HCT116 (cell line): ENCODE measurements at regions not wholly inside any gene's neighbourhood (a gene's known extent, or its start where the extent isn't known, plus 50 kb on each side); places are given as distances from the start of the nearest gene placed in this dataset.

Experiments used
- ATAC-seq: fragments of 200-7000 bp; cut with Tn5 transposase; 2 replicates; pipeline ENCODE4 v1.9.1; 2020; ENCODE audit warnings: mild to moderate bottlenecking, moderate library complexity
- BruUV-seq: library from RNA; stranded (reverse); fragments of 400-500 nt; replicated peaks from 2 replicates; lab custom pipeline; 2021; lab: Mats Ljungman, UMichigan
- CTCF ChIA-PET: fragments of 300-600 bp; sonication (Branson Sonifier 250); formaldehyde crosslinking; loops from one replicate; lab custom pipeline; 2021; ENCODE audit warnings: antibody characterized with exemption; lab: Charles Lee
- POLR2A ChIA-PET: fragments of 300-600, 350-600 bp; sonication (Branson Sonifier 250); formaldehyde crosslinking; loops from one replicate; lab custom pipeline; 2021; ENCODE audit warnings: antibody characterized with exemption; lab: Charles Lee
- RAD21 ChIA-PET, 2 experiments: fragments of 300-600 bp; sonication (Branson Sonifier 250); formaldehyde crosslinking; loops; one replicate each; lab custom pipeline; 2023; ENCODE audit warnings: low total read pairs in 2 of 2; ENCODE audit not compliant: uncharacterized antibody in 2 of 2, unreplicated experiment in 2 of 2, low non-redundant PET in 1 of 2; lab: Charles Lee
- DNase-seq: peaks from one replicate; pipeline ENCODE4 v3.0.0-alpha.2; 2010; ENCODE audit warnings: low read depth, low spot score
- H2AFZ ChIP-seq: fragments of 200-600 bp; shearing (Covaris generic), sonication (generic); 2 replicates; pipeline ENCODE4 v1.6.1; 2017; ENCODE audit warnings: low read depth, mixed run types, mixed read lengths, antibody characterized with exemption, low read length; ENCODE audit not compliant: poor library complexity, severe bottlenecking
- H3K27ac ChIP-seq: 2 replicates; pipeline ENCODE4 v1.5.1; 2012; ENCODE audit warnings: low read depth, low read length
- H3K27me3 ChIP-seq: fragments of 200-600 bp; sonication (generic); 2 replicates; pipeline ENCODE4 v1.6.1; 2016; ENCODE audit warnings: mixed run types, low read length, mixed read lengths; ENCODE audit not compliant: insufficient read depth
- H3K36me3 ChIP-seq, 2 experiments: fragments of 200-500 bp in 1 of 2; fragments of 200-600 bp in 1 of 2; sonication (Bioruptor generic) in 1 of 2; sonication (generic) in 1 of 2; 2 replicates each; pipeline versions ENCODE4 v1.5.1 to v1.6.1; 2014 to 2016; ENCODE audit warnings: low read length in 2 of 2, inconsistent platforms in 1 of 2, mixed read lengths in 1 of 2, mixed run types in 1 of 2; ENCODE audit not compliant: insufficient read depth in 2 of 2, control insufficient read depth in 1 of 2
- H3K4me1 ChIP-seq, 2 experiments: fragments of 200-600 bp in 1 of 2; sonication (generic) in 1 of 2; 2 replicates each; pipeline versions ENCODE4 v1.5.1 to v1.6.1; 2012 to 2017; ENCODE audit warnings: low read length in 2 of 2, inconsistent platforms in 1 of 2, mild to moderate bottlenecking in 1 of 2, mixed read lengths in 1 of 2, mixed run types in 1 of 2, moderate library complexity in 1 of 2; ENCODE audit not compliant: insufficient read depth in 2 of 2, control insufficient read depth in 1 of 2
- H3K4me2 ChIP-seq: fragments of 200-600 bp; sonication (generic); 2 replicates; pipeline ENCODE4 v1.6.1; 2017; ENCODE audit warnings: mixed run types, low read length, mixed read lengths
- H3K4me3 ChIP-seq, 2 experiments: fragments of 200-600 bp in 1 of 2; sonication (generic) in 1 of 2; replicated peaks in 1 of 2; 2 replicates each; pipeline ENCODE4 v1.5.1; 2011 to 2016; ENCODE audit warnings: low read length in 2 of 2, control low read depth in 1 of 2, low read depth in 1 of 2, mild to moderate bottlenecking in 1 of 2, mixed read lengths in 1 of 2, mixed run types in 1 of 2
- H3K79me2 ChIP-seq: fragments of 200-600 bp; sonication (generic); 2 replicates; pipeline ENCODE4 v1.6.1; 2017; ENCODE audit warnings: mild to moderate bottlenecking, mixed run types, low read length, moderate library complexity, mixed read lengths; ENCODE audit not compliant: insufficient read depth
- H3K9ac ChIP-seq: fragments of 200-600 bp; sonication (generic); 2 replicates; pipeline ENCODE4 v1.6.1; 2016; ENCODE audit warnings: low read length, mixed read lengths
- H3K9me2 ChIP-seq: fragments of 200-600 bp; sonication (generic), shearing (Covaris generic); 2 replicates; pipeline ENCODE4 v1.6.1; 2017; ENCODE audit warnings: mixed run types, mild to moderate bottlenecking, moderate library complexity; ENCODE audit not compliant: insufficient read depth
- H3K9me3 ChIP-seq, 2 experiments: fragments of 200-500 bp in 1 of 2; fragments of 200-600 bp in 1 of 2; sonication (Bioruptor generic) in 1 of 2; sonication (generic) in 1 of 2; 2 replicates each; pipeline ENCODE4 v1.6.1; 2014 to 2017; ENCODE audit warnings: low read length in 2 of 2, mixed read lengths in 2 of 2, inconsistent platforms in 1 of 2, low read depth in 1 of 2, mild to moderate bottlenecking in 1 of 2, mixed run types in 1 of 2, moderate library complexity in 1 of 2; ENCODE audit not compliant: control insufficient read depth in 1 of 2, insufficient read depth in 1 of 2
- H4K20me1 ChIP-seq: fragments of 200-600 bp; sonication (generic), shearing (Covaris generic); 2 replicates; pipeline ENCODE4 v1.6.1; 2017; ENCODE audit warnings: mixed run types, mild to moderate bottlenecking, moderate library complexity; ENCODE audit not compliant: insufficient read depth
- EGR1 ChIP-seq: IDR thresholded peaks from 2 replicates; pipeline ENCODE4 v1.6.1; 2012; ENCODE audit warnings: low read depth
- EZH2 ChIP-seq: fragments of 200-600 bp; sonication (generic); IDR thresholded peaks from 2 replicates; pipeline ENCODE4 v1.6.1; 2017; ENCODE audit warnings: antibody characterized with exemption, mixed run types
- FOSL1 ChIP-seq: IDR thresholded peaks from 2 replicates; pipeline ENCODE4 v1.6.1; 2012; ENCODE audit warnings: low read depth
- POLR2A ChIP-seq: IDR thresholded peaks from 2 replicates; pipeline ENCODE4 v1.7.0; 2011; ENCODE audit warnings: borderline replicate concordance; ENCODE audit not compliant: insufficient read depth, insufficient read length; ENCODE audit errors: extremely low read depth
- RAD21 ChIP-seq: IDR thresholded peaks from 2 replicates; pipeline ENCODE4 v1.6.1; 2012; ENCODE audit warnings: low read depth, mild to moderate bottlenecking
- SIN3A ChIP-seq: IDR thresholded peaks from 2 replicates; pipeline ENCODE4 v1.6.1; 2012; ENCODE audit warnings: low read depth
- SP1 ChIP-seq: IDR thresholded peaks from 2 replicates; pipeline ENCODE4 v1.6.1; 2012; ENCODE audit warnings: low read depth
- SRF ChIP-seq: IDR thresholded peaks from 2 replicates; pipeline ENCODE4 v1.6.1; 2012; ENCODE audit warnings: low read depth
- TCF7L2 ChIP-seq: IDR thresholded peaks from 2 replicates; pipeline ENCODE4 v1.7.0; 2011; ENCODE audit warnings: borderline replicate concordance, inconsistent platforms; ENCODE audit not compliant: insufficient read depth, insufficient read length; ENCODE audit errors: extremely low read depth
- YY1 ChIP-seq: IDR thresholded peaks from 2 replicates; pipeline ENCODE4 v1.6.1; 2011; ENCODE audit warnings: low read length, low read depth, moderate library complexity, mild to moderate bottlenecking; ENCODE audit not compliant: insufficient replicate concordance; ENCODE audit errors: extremely low read depth
- ZNF274 ChIP-seq: fragments of 200-500 bp; sonication (Bioruptor generic); IDR thresholded peaks from 2 replicates; pipeline ENCODE4 v1.6.1; 2014; ENCODE audit warnings: mild to moderate bottlenecking, low read depth, low read length, inconsistent platforms
- intact Hi-C: fragments of 100-400 bp; cut with micrococcal nuclease; formaldehyde crosslinking; loops from 2 replicates; pipeline ENCODE4 v1.10.0; 2022
- TF ChIP-seq, protein P1 (sequence below): IDR thresholded peaks from 2 replicates; pipeline ENCODE4 v1.6.1; 2012; ENCODE audit warnings: low read depth
- TF ChIP-seq, protein P2 (sequence below): IDR thresholded peaks from 2 replicates; pipeline ENCODE4 v1.6.1; 2012
- TF ChIP-seq, protein P3 (sequence below): IDR thresholded peaks from 2 replicates; pipeline ENCODE4 v1.6.1; 2011; ENCODE audit warnings: mild to moderate bottlenecking, low read length, moderate library complexity; ENCODE audit not compliant: insufficient replicate concordance; ENCODE audit errors: extremely low read depth
- TF ChIP-seq, protein P4 (sequence below), 3 experiments: fragments of 200-600 bp in 1 of 3; sonication (generic) in 1 of 3; IDR thresholded peaks in 2 of 3; conservative IDR thresholded peaks in 1 of 3; 2 replicates each; pipeline ENCODE4 v1.5.1; 2012 to 2017; ENCODE audit warnings: low read depth in 2 of 3, low read length in 2 of 3, antibody characterized with exemption in 1 of 3, borderline replicate concordance in 1 of 3, control low read depth in 1 of 3, mild to moderate bottlenecking in 1 of 3, mixed read lengths in 1 of 3, mixed run types in 1 of 3, moderate library complexity in 1 of 3; ENCODE audit not compliant: insufficient read depth in 1 of 3
- TF ChIP-seq, protein P5 (sequence below): IDR thresholded peaks from 2 replicates; pipeline ENCODE4 v1.6.1; 2012

- CTCF ChIA-PET: no interaction called here
- H3K9ac ChIP-seq: no peak overlapping the region
- H3K4me1 ChIP-seq: no peaks in the 10 kb centered on the region
- H3K4me3 ChIP-seq: no peak overlapping the region
- ATAC-seq: no peak
- no peaks in the 10 kb centered on the region for H3K9me2 ChIP-seq
- BruUV-seq: no TSS peak
- no peak overlapping the region for H2AFZ ChIP-seq
- no peak overlapping the region for H3K4me2 ChIP-seq
- H3K9me3 ChIP-seq: no peaks in the 10 kb centered on the region
- RAD21 ChIA-PET: no interaction called here
- POLR2A ChIA-PET: no interaction called here
- intact Hi-C loops: no loop called here
- H3K27ac ChIP-seq: no peak overlapping the region
- H3K27me3 ChIP-seq: no peaks in the 10 kb centered on the region
- no peaks in the 10 kb centered on the region for H3K36me3 ChIP-seq
- H4K20me1 ChIP-seq: no peaks in the 10 kb centered on the region
- TF ChIP-seq SRF: no peak
- TF ChIP-seq POLR2A: no peak
- TF ChIP-seq, protein P1, sequence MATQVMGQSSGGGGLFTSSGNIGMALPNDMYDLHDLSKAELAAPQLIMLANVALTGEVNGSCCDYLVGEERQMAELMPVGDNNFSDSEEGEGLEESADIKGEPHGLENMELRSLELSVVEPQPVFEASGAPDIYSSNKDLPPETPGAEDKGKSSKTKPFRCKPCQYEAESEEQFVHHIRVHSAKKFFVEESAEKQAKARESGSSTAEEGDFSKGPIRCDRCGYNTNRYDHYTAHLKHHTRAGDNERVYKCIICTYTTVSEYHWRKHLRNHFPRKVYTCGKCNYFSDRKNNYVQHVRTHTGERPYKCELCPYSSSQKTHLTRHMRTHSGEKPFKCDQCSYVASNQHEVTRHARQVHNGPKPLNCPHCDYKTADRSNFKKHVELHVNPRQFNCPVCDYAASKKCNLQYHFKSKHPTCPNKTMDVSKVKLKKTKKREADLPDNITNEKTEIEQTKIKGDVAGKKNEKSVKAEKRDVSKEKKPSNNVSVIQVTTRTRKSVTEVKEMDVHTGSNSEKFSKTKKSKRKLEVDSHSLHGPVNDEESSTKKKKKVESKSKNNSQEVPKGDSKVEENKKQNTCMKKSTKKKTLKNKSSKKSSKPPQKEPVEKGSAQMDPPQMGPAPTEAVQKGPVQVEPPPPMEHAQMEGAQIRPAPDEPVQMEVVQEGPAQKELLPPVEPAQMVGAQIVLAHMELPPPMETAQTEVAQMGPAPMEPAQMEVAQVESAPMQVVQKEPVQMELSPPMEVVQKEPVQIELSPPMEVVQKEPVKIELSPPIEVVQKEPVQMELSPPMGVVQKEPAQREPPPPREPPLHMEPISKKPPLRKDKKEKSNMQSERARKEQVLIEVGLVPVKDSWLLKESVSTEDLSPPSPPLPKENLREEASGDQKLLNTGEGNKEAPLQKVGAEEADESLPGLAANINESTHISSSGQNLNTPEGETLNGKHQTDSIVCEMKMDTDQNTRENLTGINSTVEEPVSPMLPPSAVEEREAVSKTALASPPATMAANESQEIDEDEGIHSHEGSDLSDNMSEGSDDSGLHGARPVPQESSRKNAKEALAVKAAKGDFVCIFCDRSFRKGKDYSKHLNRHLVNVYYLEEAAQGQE: no peak
- TF ChIP-seq SP1: no peak
- TF ChIP-seq, protein P2, sequence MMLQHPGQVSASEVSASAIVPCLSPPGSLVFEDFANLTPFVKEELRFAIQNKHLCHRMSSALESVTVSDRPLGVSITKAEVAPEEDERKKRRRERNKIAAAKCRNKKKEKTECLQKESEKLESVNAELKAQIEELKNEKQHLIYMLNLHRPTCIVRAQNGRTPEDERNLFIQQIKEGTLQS: no peak
- TF ChIP-seq, protein P3, sequence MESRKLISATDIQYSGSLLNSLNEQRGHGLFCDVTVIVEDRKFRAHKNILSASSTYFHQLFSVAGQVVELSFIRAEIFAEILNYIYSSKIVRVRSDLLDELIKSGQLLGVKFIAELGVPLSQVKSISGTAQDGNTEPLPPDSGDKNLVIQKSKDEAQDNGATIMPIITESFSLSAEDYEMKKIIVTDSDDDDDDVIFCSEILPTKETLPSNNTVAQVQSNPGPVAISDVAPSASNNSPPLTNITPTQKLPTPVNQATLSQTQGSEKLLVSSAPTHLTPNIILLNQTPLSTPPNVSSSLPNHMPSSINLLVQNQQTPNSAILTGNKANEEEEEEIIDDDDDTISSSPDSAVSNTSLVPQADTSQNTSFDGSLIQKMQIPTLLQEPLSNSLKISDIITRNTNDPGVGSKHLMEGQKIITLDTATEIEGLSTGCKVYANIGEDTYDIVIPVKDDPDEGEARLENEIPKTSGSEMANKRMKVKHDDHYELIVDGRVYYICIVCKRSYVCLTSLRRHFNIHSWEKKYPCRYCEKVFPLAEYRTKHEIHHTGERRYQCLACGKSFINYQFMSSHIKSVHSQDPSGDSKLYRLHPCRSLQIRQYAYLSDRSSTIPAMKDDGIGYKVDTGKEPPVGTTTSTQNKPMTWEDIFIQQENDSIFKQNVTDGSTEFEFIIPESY: no peak
- TF ChIP-seq TCF7L2: no peak
- TF ChIP-seq RAD21: no peak
- no peak for TF ChIP-seq FOSL1
- TF ChIP-seq EGR1: no peak
- TF ChIP-seq ZNF274: no peak
- TF ChIP-seq SIN3A: no peak
- no peak for TF ChIP-seq YY1
- TF ChIP-seq, protein P4, sequence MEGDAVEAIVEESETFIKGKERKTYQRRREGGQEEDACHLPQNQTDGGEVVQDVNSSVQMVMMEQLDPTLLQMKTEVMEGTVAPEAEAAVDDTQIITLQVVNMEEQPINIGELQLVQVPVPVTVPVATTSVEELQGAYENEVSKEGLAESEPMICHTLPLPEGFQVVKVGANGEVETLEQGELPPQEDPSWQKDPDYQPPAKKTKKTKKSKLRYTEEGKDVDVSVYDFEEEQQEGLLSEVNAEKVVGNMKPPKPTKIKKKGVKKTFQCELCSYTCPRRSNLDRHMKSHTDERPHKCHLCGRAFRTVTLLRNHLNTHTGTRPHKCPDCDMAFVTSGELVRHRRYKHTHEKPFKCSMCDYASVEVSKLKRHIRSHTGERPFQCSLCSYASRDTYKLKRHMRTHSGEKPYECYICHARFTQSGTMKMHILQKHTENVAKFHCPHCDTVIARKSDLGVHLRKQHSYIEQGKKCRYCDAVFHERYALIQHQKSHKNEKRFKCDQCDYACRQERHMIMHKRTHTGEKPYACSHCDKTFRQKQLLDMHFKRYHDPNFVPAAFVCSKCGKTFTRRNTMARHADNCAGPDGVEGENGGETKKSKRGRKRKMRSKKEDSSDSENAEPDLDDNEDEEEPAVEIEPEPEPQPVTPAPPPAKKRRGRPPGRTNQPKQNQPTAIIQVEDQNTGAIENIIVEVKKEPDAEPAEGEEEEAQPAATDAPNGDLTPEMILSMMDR (IDR thresholded peaks at IDR 0.05 in 2 of 3, conservative IDR thresholded peaks at IDR 0.05 in 1 of 3; ENCODE audit: borderline replicate concordance in 1 of 3, insufficient read depth in 1 of 3, low read depth in 2 of 3, low read length in 2 of 3): no peak
- TF ChIP-seq EZH2: no peak
- TF ChIP-seq, protein P5, sequence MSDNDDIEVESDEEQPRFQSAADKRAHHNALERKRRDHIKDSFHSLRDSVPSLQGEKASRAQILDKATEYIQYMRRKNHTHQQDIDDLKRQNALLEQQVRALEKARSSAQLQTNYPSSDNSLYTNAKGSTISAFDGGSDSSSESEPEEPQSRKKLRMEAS: no peak
- TF ChIP-seq, all 23 proteins: peak for 0
- DNase-seq: no peak
- no peaks in the 10 kb centered on the region for H3K79me2 ChIP-seq
Measured at GRCh38 chr1:170351366-170351946, 180.5 kb upstream of the GORAB start.
